Upper lobe of left lung (tissue), 4 donors: ENCODE measurements at regions not wholly inside any gene's neighbourhood (a gene's known extent, or its start where the extent isn't known, plus 50 kb on each side); places are given as distances from the start of the nearest gene placed in this dataset.

ENCODE experiments used
- CTCF ChIP-seq, 6 experiments: fragments of 450-650 bp in 4 of 6; fragments of 200-600 bp in 2 of 6; sonication (generic) in 2 of 6; IDR thresholded peaks; one replicate each; pipeline ENCODE4 v1.5.1; 2016 to 2019; ENCODE audit warnings: antibody characterized with exemption in 6 of 6
- EP300 ChIP-seq, 4 donors: sonication (generic); formaldehyde crosslinking; IDR thresholded peaks; one replicate each; pipeline ENCODE4 v1.5.1; 2017; ENCODE audit warnings: antibody characterized with exemption in 4 of 4, control low read depth in 2 of 4
- POLR2A ChIP-seq, 4 donors: fragments of 450-650 bp; IDR thresholded peaks; one replicate each; pipeline ENCODE4 v1.5.1; 2016 to 2017; ENCODE audit warnings: antibody characterized with exemption in 4 of 4, mild to moderate bottlenecking in 2 of 4

- TF ChIP-seq POLR2A (IDR thresholded peaks at IDR 0.05) (no peak), EP300 (IDR thresholded peaks at IDR 0.05) (no peak), CTCF (IDR thresholded peaks at IDR 0.05) (no peak)
These were observed 663.4 kb upstream of the DEFB115 start for GRCh38 chr20:30594112-30594511.
